ENCODE measurements at regions not wholly inside any gene's neighbourhood (a gene's known extent, or its start where the extent isn't known, plus 50 kb on each side); places are given as distances from the start of the nearest gene placed in this dataset.

GRCh38 chr11:134794192-134794591 is 382.1 kb upstream of the B3GAT1 start:
- no peak for DNase-seq

GRCh38 chr11:134792677-134793076 is 380.6 kb upstream of the B3GAT1 start:
- no peak for DNase-seq

GRCh38 chr11:134792044-134792443 is 380.0 kb upstream of the B3GAT1 start:
- DNase-seq: no peak

GRCh38 chr11:134791102-134791501 is 379.1 kb upstream of the B3GAT1 start:
- DNase-seq: no peak

- DNase-seq: no peak
Measured at GRCh38 chr11:134789104-134789503, 377.1 kb upstream of the B3GAT1 start.

GRCh38 chr11:134786636-134787035 is 374.6 kb upstream of the B3GAT1 start:
- DNase-seq: no peak

- no peak for DNase-seq
Measured at GRCh38 chr11:134785660-134786284, 373.7 kb upstream of the B3GAT1 start.

GRCh38 chr11:134785059-134785458 is 373.0 kb upstream of the B3GAT1 start:
- DNase-seq: no peak

- DNase-seq: no peak
Measured at GRCh38 chr11:134784568-134784967, 372.5 kb upstream of the B3GAT1 start.

- DNase-seq: no peak
Measured at GRCh38 chr11:134784046-134784445, 372.0 kb upstream of the B3GAT1 start.

GRCh38 chr11:134783234-134783633 is 371.2 kb upstream of the B3GAT1 start:
- DNase-seq: no peak

- no peak for DNase-seq
Measured at GRCh38 chr11:134781380-134781866, 369.4 kb upstream of the B3GAT1 start.

- no peak for DNase-seq
Measured at GRCh38 chr11:134780486-134781147, 368.6 kb upstream of the B3GAT1 start.

GRCh38 chr11:134779179-134779578 is 367.1 kb upstream of the B3GAT1 start:
- no peak for DNase-seq

- no peak for DNase-seq
Measured at GRCh38 chr11:134768463-134768862, 356.4 kb upstream of the B3GAT1 start.

- DNase-seq: no peak
Measured at GRCh38 chr11:134765565-134765964, 353.5 kb upstream of the B3GAT1 start.

- DNase-seq: no peak
Measured at GRCh38 chr11:134764966-134765365, 352.9 kb upstream of the B3GAT1 start.

GRCh38 chr11:134764367-134764766 is 352.3 kb upstream of the B3GAT1 start:
- DNase-seq: no peak

- DNase-seq: no peak
Measured at GRCh38 chr11:134763030-134763388, 351.0 kb upstream of the B3GAT1 start.

- DNase-seq: peak; percentile 8
Measured at GRCh38 chr11:134762248-134763029, 350.4 kb upstream of the B3GAT1 start.

- no peak for DNase-seq
Measured at GRCh38 chr11:134761926-134762247, 349.8 kb upstream of the B3GAT1 start.

GRCh38 chr11:134761386-134761785 is 349.3 kb upstream of the B3GAT1 start:
- DNase-seq: no peak

GRCh38 chr11:134760957-134761356 is 348.9 kb upstream of the B3GAT1 start:
- DNase-seq: no peak

GRCh38 chr11:134760299-134760698 is 348.3 kb upstream of the B3GAT1 start:
- no peak for DNase-seq

All from NCI-H774 (cell line).